AG09309 (cell line): ENCODE measurements at regions not wholly inside any gene's neighbourhood (a gene's known extent, or its start where the extent isn't known, plus 50 kb on each side); places are given as distances from the start of the nearest gene placed in this dataset.

Experiments used
- DNase-seq: peaks from one replicate; pipeline ENCODE4 v3.0.0-alpha.2; 2010; ENCODE audit warnings: low read depth
- H3K4me3 ChIP-seq: 2 replicates; pipeline ENCODE4 v1.5.1; 2011; ENCODE audit warnings: mild to moderate bottlenecking, low read depth, low read length, moderate library complexity; ENCODE audit not compliant: control insufficient read depth
- CTCF ChIP-seq: IDR thresholded peaks from 2 replicates; pipeline ENCODE4 v1.5.1; 2011; ENCODE audit warnings: mild to moderate bottlenecking, low read depth, low read length, inconsistent platforms; ENCODE audit not compliant: insufficient read depth, control insufficient read depth; ENCODE audit errors: missing control alignments

- TF ChIP-seq CTCF: no peak
- DNase-seq: no peak
These were observed 1500.0 kb downstream of the STIM2 start for GRCh38 chr4:28360681-28361080.

GRCh38 chr4:28362169-28362568, 1501.5 kb downstream of the STIM2 start:
- DNase-seq: no peak
- TF ChIP-seq CTCF: no peak
- no peak overlapping the region for H3K4me3 ChIP-seq

More at GRCh38 chr4:28360681-28361080, 1500.0 kb downstream of the STIM2 start:
- H3K4me3 ChIP-seq: no peak overlapping the region

GRCh38 chr4:28369499-28369898, 1508.9 kb downstream of the STIM2 start:
- no peak for TF ChIP-seq CTCF
- DNase-seq: no peak
- H3K4me3 ChIP-seq: no peak overlapping the region

- no peak overlapping the region for H3K4me3 ChIP-seq
- no peak for DNase-seq
- no peak for TF ChIP-seq CTCF
These were observed 1512.5 kb downstream of the STIM2 start for GRCh38 chr4:28373191-28373590.

GRCh38 chr4:28373601-28374000, 1513.0 kb downstream of the STIM2 start:
- no peak for DNase-seq
- no peak for TF ChIP-seq CTCF
- no peak overlapping the region for H3K4me3 ChIP-seq

- no peak overlapping the region for H3K4me3 ChIP-seq
- TF ChIP-seq CTCF: peak; percentile 7
- DNase-seq: no peak
These were observed 1517.6 kb downstream of the STIM2 start for GRCh38 chr4:28378109-28378830.
